Mesothelial cell of epicardium (in vitro differentiated cells): ENCODE measurements at regions not wholly inside any gene's neighbourhood (a gene's known extent, or its start where the extent isn't known, plus 50 kb on each side); places are given as distances from the start of the nearest gene placed in this dataset.

Experiments
- DNase-seq, 2 experiments: peaks; one replicate each; pipeline ENCODE4 v3.0.0; 2021; ENCODE audit warnings: low spot score in 2 of 2; ENCODE audit not compliant: unreplicated experiment in 2 of 2
- H3K27ac Mint-ChIP-seq: 2 replicates; pipeline ENCODE4 v1.8.0; 2021; ENCODE audit warnings: mixed read lengths
- H3K27me3 Mint-ChIP-seq: 2 replicates; pipeline ENCODE4 v1.8.0; 2021; ENCODE audit warnings: low read depth, mixed read lengths
- H3K36me3 Mint-ChIP-seq: 2 replicates; pipeline ENCODE4 v1.8.0; 2021; ENCODE audit warnings: mixed read lengths
- H3K4me1 Mint-ChIP-seq: 2 replicates; pipeline ENCODE4 v1.8.0; 2021; ENCODE audit warnings: mixed read lengths
- H3K4me3 Mint-ChIP-seq: 2 replicates; pipeline ENCODE4 v1.8.0; 2021; ENCODE audit warnings: mild to moderate bottlenecking, moderate library complexity, mixed read lengths
- H3K9me3 Mint-ChIP-seq: 2 replicates; pipeline ENCODE4 v1.8.0; 2021; ENCODE audit warnings: mixed read lengths
- TF ChIP-seq, protein P1 (sequence below): fragments of 200-600 bp; sonication (generic); IDR thresholded peaks from one replicate; pipeline ENCODE4 v1.5.0; 2021; ENCODE audit warnings: antibody characterized with exemption; ENCODE audit not compliant: unreplicated experiment

DNA sequence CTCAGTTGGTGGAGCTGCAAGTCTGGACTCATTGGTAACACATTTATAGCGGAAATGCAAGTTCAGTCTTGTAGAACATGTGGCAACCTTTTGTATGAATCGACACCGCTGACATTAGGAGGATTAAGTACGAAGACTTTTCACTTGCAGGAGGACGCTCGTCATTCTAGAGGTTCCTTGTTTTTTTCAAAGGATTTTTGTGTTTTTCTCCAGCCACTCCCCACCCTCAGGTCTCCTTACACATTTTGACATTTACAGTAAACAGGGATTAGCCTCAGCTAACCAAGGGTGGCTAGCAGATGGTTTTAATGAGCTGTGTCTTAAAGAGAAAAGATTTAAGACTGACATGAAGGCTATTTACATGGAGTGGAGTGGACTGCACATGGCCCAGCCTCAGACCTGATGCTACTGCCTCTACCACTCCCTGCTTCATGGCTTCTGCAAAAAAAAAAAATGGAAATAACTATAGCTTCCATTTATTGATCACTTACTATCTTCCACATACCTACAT lies 173.8 kb downstream of the TRIB2 start:
- Mint-ChIP-seq H3K4me1 (no peaks in the 10 kb centered on the region), H3K9me3 (peaks cover 31% of the 10 kb centered on the region)
- no peak for DNase-seq

DNA sequence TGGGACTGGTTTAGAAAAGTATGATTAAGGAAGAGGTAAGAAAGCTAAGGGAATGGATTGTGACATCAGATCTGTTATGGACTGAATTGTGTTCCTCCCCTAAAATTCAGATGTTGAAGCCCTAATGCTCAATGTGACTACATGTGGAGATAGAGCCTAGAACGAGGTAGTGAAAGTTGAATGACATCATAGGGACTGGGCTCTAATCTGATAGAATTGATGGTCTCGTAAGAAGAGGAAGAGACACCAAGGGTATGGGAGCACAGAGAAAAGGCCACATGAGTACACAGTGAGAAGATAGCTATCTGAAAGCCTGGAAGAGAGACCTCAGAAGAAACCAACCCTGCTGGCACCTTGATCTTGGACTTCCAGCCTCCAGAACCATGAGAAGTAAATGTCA lies 178.3 kb downstream of the TRIB2 start:
- TF ChIP-seq, protein P1, sequence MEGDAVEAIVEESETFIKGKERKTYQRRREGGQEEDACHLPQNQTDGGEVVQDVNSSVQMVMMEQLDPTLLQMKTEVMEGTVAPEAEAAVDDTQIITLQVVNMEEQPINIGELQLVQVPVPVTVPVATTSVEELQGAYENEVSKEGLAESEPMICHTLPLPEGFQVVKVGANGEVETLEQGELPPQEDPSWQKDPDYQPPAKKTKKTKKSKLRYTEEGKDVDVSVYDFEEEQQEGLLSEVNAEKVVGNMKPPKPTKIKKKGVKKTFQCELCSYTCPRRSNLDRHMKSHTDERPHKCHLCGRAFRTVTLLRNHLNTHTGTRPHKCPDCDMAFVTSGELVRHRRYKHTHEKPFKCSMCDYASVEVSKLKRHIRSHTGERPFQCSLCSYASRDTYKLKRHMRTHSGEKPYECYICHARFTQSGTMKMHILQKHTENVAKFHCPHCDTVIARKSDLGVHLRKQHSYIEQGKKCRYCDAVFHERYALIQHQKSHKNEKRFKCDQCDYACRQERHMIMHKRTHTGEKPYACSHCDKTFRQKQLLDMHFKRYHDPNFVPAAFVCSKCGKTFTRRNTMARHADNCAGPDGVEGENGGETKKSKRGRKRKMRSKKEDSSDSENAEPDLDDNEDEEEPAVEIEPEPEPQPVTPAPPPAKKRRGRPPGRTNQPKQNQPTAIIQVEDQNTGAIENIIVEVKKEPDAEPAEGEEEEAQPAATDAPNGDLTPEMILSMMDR: no peak
- Mint-ChIP-seq H3K9me3 (peaks cover 31% of the 10 kb centered on the region), H3K36me3 (peaks cover 2% of the 10 kb centered on the region), H3K27ac (no peak overlapping the region), H3K4me3 (no peak overlapping the region), H3K27me3 (no peaks in the 10 kb centered on the region), H3K4me1 (peaks cover 2% of the 10 kb centered on the region)
- DNase-seq: no peak

More for the DNA sequence above, 173.8 kb downstream of the TRIB2 start:
- Mint-ChIP-seq H3K4me3 (no peak overlapping the region), H3K27ac (no peak overlapping the region), H3K36me3 (peaks cover 2% of the 10 kb centered on the region), H3K27me3 (no peaks in the 10 kb centered on the region)
- TF ChIP-seq, protein P1: no peak

GRCh38 chr2:12896318-12896982 lies 179.7 kb downstream of the TRIB2 start:
- no peak for DNase-seq
- TF ChIP-seq, protein P1: no peak
- no peak overlapping the region for H3K27ac Mint-ChIP-seq
- peaks cover 2% of the 10 kb centered on the region for H3K4me1 Mint-ChIP-seq
- peaks cover 24% of the 10 kb centered on the region for H3K9me3 Mint-ChIP-seq
- peaks cover 2% of the 10 kb centered on the region for H3K36me3 Mint-ChIP-seq
- no peaks in the 10 kb centered on the region for H3K27me3 Mint-ChIP-seq
- no peak overlapping the region for H3K4me3 Mint-ChIP-seq

- Mint-ChIP-seq H3K4me1 (peaks cover 2% of the 10 kb centered on the region), H3K27me3 (no peaks in the 10 kb centered on the region), H3K36me3 (no peaks in the 10 kb centered on the region), H3K4me3 (no peak overlapping the region), H3K27ac (no peak overlapping the region), H3K9me3 (peaks cover 17% of the 10 kb centered on the region)
- TF ChIP-seq, protein P1: no peak
- DNase-seq: no peak
Measured at GRCh38 chr2:12897181-12897580, 180.4 kb downstream of the TRIB2 start.

DNA sequence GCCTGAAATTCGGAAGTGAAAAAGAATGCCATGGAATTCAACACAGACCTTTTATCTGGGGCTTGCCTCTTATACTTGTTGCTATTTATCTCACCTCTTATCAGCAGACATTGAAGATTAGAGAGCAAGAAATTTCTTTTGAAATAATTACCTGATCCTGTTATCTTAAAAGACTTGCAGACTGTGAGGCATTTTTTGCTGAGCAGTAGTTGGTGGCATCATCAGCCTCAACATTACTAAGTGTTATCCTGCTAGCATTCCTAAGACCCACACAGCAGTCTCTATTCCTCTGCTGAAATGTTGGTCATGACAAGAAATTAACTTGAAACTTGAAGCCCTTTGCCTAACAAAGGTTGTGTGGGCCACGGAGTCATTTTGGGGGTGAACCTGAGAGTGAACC lies 186.5 kb downstream of the TRIB2 start:
- Mint-ChIP-seq H3K4me3 (no peak overlapping the region), H3K27me3 (no peaks in the 10 kb centered on the region), H3K36me3 (no peaks in the 10 kb centered on the region), H3K4me1 (peaks cover 4% of the 10 kb centered on the region), H3K9me3 (no peaks in the 10 kb centered on the region), H3K27ac (no peak overlapping the region)
- TF ChIP-seq, protein P1: no peak
- DNase-seq: no peak
